Lower leg skin (tissue), 3 donors: ENCODE measurements at regions not wholly inside any gene's neighbourhood (a gene's known extent, or its start where the extent isn't known, plus 50 kb on each side); places are given as distances from the start of the nearest gene placed in this dataset.
"Not testable (repeated sequence)": the region's sequence is repeated elsewhere in the genome, so short reads cannot be mapped to it uniquely, and the experiment has no call there.

Experiments used
- POLR2A ChIP-seq, 2 donors: fragments of 450-650 bp; IDR thresholded peaks; one replicate each; pipeline ENCODE4 v1.6.1; 2016 to 2017; ENCODE audit warnings: antibody characterized with exemption in 2 of 2, mild to moderate bottlenecking in 1 of 2, moderate library complexity in 1 of 2
- TF ChIP-seq, protein P1 (sequence below), 3 donors: fragments of 450-650 bp; IDR thresholded peaks; one replicate each; pipeline ENCODE4 v1.5.1; 2016; ENCODE audit warnings: antibody characterized with exemption in 3 of 3, mild to moderate bottlenecking in 3 of 3, moderate library complexity in 2 of 3

DNA sequence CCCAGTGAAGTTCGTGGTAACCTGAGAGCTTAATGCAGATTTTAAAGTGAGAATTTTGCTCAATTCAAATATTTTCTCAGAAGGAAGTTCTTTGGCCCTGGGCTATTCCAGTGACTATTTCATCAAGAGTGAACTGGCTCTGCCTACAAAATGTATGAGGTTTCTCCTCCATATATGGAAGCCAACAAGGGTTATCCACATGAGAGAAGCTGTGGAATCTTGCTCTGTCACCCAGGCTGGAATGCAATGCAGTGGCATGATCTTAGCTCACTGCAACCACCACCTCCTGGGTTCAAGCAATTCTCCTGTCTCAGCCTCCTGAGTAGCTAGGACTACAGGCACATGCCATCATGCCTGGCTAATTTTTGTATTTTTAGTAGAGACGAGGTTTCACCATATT is 132.2 kb downstream of the GXYLT1 start:
- TF ChIP-seq POLR2A (IDR thresholded peaks at IDR 0.05): not testable (repeated sequence)
- TF ChIP-seq, protein P1, sequence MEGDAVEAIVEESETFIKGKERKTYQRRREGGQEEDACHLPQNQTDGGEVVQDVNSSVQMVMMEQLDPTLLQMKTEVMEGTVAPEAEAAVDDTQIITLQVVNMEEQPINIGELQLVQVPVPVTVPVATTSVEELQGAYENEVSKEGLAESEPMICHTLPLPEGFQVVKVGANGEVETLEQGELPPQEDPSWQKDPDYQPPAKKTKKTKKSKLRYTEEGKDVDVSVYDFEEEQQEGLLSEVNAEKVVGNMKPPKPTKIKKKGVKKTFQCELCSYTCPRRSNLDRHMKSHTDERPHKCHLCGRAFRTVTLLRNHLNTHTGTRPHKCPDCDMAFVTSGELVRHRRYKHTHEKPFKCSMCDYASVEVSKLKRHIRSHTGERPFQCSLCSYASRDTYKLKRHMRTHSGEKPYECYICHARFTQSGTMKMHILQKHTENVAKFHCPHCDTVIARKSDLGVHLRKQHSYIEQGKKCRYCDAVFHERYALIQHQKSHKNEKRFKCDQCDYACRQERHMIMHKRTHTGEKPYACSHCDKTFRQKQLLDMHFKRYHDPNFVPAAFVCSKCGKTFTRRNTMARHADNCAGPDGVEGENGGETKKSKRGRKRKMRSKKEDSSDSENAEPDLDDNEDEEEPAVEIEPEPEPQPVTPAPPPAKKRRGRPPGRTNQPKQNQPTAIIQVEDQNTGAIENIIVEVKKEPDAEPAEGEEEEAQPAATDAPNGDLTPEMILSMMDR (IDR thresholded peaks at IDR 0.05): not testable (repeated sequence)
